ENCODE measurements at regions not wholly inside any gene's neighbourhood (a gene's known extent, or its start where the extent isn't known, plus 50 kb on each side); places are given as distances from the start of the nearest gene placed in this dataset.
"Not testable (repeated sequence)": the region's sequence is repeated elsewhere in the genome, so short reads cannot be mapped to it uniquely, and the experiment has no call there.

DNA sequence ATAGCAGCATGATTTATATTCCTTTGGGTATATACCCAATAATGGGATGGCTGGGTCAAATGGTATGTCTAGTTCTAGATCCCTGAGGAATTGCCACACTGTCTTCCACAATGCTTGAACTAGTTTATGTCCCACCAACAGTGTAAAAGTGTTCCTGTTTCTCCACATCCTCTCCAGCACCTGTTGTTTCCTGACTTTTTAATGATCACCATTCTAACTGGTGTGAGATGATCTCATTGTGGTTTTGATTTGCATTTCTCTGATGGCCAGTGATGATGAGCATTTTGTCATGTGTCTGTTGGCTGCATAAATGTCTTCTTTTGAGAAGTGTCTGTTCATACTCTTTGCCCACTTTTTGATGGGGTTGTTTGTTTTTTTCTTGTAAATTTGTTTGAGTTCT, 54.0 kb upstream of the GPR89A start:
- not testable (repeated sequence) for DNase-seq

DNA sequence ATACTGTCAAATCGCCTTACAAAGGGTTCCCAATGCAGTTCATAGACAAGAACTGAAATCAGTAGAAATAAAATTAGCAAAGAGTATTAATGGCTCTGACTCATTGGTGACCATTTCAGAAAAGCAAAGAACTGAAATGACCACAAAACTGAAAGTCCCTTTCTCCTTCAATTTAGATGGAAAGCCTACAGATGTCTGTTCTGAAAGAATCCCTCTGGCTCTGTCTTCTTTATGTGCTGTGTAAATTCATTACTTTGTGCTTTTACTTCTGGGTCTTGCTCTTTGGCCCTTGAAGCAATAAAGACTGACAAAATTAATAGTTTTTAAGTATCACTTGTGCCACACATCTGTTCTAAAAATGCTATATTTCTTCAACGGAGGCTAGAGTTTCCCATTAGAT, 62.7 kb upstream of the GPR89A start:
- no peak for DNase-seq

DNA sequence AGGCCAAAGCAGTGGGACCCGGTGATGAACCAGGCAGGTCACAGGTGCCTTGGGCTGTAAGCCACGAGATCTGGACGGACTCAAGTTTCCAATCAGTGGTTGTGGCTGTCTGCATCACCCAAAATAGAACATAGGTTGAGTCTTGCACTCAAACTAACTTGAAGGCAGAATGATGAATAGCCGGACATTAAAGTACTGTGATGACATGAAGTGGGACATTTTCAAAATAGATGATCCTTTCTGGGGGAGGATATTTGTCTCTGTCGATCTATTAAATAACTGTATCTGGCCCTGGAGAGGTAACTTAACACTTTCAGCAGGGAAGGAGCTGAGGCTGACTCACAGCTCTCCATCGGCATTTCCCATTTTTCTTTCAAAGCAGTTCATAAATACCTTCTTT, 66.1 kb upstream of the GPR89A start:
- DNase-seq = not testable (repeated sequence)

DNA sequence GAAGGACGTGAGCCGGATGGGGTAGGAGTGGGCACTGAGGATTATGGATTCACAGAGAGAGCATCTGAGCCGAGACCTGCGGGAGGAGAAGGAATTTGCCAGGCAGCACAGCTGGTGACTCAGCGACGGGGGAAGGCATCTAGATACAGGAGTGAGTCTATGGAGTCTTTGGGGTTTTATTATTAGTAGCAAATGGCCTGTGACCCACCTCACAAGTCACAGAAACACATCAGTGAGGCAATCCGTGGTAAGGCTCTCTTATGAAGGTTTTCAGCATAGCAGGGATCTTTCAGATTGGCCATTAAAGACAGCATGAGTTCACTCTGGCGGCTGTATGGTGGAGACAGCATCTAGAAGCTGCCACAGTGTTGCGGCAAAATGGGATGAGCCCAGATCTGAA, 66.5 kb upstream of the GPR89A start:
- DNase-seq = not testable (repeated sequence)

DNA sequence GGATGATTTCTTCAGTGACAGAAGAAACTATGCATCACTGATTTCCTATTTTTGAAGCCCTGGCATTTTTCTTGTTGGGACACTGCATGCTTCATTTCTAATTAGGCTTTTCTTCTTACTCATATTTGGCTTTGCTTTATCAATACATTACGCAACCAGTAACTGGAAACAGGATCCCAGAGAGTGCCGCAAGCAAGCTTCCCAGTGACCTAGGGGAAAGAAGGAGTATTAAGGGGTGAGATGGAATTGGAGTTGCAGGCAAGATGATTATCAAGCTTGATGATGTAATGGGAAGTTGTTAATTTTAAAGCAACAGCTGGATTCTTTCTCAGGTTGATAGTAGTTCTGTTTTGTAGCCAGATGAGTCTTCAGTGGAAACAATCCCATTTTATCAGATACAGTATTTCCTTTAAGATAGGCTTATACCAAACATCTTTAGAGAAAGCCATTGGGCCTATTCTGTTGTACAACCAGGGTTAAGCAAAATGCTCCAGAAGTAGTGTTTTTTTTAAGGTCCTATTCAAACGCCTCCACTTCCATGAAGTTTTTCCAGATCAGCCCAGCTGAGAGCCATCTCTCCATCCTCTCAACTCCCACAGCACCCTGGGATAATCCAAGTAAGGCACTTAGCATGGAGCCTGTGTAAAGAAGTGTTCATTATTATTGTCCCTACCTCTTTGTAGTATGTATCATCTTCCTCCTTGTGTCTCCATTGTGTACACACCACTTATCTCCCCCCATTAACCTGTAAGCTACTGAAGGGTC, 69.5 kb upstream of the GPR89A start:
- DNase-seq = not testable (repeated sequence)

DNA sequence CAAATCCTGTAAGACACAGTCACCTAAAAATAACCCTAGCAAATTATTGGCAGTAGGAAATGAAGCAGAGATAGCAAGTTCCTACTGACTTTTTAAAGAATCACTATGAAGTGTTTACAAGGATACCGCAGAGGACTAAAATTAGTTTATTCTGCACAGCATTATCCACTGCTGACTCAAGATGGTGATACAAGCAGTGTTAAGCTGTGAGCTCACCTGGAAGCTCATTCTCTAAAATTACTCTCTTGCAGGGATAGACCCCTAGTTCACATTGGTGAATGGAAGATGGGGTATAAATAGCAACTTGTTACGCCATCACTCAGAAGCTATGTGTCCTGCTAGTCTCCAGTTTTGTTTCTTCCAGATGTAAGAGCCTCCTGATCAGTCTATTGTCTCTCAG, 70.8 kb upstream of the GPR89A start:
- not testable (repeated sequence) for DNase-seq

DNA sequence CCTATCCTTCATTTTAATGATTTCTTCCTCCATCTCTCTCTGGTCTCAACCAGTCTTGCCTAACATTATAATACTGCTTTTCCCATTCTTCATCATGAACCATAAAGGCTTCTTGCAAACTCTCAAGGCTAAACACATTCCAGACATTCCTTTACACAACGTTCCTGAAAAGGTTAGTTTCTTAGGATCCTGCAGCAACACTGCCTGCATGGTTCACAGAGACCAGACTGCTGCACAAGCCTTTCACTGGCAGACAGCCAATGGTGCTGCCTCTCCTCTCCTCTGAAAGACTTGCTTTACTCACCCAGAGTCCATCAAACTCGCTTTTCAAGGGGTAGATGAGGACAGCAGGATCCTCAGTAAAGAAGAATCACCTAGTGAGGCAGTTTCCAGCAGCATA, 72.3 kb upstream of the GPR89A start:
- not testable (repeated sequence) for DNase-seq

DNA sequence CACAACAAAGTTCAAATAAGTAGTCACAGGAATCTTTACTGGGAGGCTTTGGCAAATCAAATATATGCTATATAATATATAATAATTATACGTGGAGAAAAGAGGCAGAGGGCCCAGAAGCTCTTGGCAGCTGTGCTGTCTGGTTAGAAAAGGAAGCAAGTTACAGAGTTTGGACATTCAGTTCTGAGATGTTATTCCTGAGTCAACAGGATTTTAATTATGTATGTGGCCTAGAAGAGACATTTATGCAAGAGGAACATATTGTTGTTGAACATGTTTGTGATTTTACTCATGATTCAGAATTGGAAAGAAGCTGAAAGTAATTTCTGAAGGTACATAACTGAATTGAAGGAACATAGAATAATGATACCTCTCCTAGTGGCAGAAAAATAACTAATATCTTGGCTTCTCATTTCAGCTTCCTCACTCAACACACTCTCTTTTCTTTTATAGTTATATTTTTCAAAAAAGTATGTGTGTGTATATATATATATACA, 79.7 kb upstream of the GPR89A start:
- DNase-seq = not testable (repeated sequence)

DNA sequence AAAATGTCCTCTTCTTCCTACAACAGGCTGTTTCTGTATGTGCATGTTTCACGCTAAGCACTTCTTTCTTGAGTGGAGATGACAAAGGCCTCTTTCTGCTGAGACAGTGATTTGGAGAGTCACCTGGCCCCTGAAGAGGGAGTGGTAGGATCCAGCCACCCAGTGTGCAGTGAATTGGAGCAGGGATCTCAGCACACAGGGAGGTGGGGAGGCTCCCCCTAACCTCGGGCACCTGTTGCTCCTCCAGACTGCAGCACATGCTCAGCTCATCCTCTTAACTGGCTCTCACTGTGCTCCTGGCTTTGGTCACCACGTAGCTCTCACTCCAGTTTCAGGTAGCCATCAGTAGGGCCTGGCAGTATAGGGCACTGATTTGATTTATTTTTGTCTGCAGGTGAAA, 87.6 kb upstream of the GPR89A start:
- DNase-seq = not testable (repeated sequence)

DNA sequence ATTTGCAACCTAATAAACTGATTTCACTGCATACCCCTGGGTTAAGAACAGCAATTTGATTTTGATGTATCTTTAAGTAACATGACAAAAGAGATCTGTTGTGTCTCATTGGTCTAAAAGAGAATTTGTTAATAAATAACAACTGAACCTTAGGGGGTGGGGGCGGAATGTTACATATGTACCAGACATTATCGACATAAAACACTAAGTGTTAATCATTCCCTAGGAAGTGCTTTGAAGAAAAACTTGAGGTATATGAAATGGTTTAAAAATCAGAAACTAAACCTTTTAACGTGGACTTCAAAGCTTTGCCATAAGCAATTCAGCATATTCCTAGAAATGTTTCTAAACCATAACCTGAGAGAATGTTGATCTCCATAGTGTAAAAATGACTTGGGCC, 88.5 kb upstream of the GPR89A start:
- DNase-seq = not testable (repeated sequence)

DNA sequence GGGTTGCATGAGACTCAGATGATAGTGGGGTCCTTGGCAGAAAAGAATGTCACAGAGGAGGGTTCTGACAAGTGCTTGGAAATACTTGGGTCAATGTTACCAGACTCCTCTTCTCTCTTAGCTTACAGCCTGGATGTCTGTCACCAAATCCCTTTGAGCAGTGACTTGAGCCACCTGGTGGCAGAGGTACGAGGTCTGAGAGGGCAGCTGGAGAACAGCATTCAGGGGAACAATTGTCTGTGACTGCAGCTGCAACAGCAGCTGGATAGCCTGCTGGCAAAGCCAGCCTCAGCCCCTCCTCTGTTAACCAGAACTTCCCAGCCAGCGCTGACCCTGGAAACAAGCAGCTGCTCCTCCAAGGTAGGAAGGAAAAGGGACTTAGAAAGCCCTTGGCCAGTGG, 87.6 kb upstream of the NBPF20 start:
- not testable (repeated sequence) for DNase-seq

DNA sequence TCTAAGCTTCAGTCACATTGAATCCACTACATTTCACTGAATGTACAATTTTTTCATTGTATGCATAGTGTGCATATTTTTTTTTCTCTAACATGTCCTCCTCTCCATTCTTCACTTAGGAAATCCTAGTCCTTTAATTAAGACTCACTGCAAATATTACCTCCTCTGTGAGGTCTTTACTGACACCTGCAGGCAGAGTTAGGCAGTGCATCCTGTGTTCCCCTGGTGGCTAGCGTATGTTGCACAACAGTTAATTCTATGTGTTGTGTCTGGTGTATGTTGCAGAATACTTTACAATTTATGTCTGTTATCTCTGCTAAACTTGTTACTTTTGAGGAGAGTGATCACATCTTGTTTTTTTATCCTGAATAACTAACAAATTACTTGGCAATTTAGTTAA, 82.7 kb upstream of the NBPF20 start:
- DNase-seq = not testable (repeated sequence)

DNA sequence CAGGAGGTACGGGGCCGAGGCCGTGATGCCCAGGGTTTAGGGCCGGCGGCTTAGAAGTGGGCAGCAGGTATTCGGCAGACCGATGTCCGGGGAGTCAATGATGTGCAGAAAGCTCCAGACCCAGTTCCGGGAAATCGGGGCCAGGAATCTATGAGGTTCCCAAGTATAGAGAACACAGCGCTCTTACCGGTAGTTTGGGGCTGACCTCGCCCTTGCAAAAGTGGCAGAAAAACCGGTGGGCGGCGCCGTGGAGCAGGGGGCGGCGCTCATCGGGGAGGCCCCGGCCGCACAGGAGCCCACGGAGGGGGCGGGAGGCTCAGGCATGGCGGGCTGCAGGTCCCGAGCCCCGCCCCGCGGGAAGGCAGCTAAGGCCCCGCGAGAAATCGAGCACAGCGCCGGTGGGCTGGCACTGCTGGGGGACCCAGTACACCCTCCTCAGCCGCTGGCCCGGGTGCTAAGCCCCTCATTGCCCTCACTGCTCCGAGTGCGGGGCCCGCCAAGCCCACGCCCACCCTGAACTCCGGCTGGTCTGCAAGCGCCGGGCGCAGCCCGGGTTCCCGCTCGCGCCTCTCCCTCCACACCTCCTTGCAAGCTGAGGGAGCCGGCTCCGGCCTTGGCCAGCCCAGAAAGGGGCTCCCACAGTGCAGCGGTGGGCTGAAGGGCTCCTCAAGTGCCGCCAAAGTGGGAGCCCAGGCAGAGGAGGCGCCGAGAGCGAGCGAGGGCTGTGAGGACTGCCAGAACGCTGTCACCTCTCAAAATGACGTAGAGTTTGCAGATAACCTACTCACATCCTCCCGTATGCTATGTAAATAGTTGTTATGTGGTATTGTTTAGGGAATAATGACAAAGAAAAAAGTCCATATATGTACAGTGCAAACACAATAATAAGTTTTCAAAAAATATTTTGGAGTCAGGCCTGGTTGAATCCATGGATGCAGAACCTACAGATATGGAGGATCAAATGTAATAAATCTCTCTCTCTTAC, 80.6 kb upstream of the NBPF20 start:
- DNase-seq = not testable (repeated sequence)

DNA sequence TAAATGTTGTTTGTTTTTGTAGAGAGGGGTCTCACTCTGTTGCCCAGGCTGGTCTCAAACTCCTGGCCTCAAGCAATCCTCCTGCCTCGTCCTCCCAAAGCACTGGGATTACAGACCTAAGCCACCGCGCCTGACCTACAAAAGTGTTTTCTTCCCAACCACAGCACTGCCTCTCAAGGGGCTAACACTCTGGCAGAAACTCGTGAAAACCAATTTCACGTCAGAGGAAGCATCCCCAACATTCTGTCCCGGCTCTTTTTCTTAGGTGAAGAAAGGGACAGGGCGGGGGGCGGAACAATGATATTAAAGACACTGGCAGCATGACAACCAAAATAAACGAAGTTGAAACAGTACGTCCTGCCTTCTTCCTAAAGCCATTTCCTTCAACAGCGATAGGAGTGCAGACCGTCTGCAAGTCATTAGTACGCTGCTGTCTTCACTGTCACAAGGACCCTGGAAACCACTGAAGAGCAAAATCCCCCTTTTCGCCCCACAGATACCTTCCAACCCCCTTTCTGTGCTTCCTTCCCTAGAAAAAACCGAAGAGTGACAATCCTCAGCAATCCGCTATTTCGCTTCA, 79.5 kb upstream of the NBPF20 start:
- DNase-seq = not testable (repeated sequence)

DNA sequence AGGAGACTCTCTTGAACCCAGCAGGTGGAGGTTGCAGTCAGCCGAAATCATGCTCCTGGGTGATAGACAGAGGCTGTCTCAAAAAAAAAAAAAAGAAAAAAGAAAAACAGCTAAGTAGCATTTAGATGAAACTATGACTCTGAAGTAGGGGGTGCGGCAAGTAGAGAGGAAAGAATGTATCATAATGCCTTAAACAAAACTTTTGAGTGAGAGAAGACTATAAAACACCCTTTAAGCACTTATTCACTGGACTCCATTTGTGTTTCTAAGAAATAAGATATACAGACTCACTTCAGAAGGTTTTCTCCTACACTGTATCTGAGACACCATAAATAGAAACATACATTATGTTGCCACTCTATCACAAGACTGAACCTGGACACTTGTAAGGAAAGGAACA, 78.9 kb upstream of the NBPF20 start:
- DNase-seq = not testable (repeated sequence)

DNA sequence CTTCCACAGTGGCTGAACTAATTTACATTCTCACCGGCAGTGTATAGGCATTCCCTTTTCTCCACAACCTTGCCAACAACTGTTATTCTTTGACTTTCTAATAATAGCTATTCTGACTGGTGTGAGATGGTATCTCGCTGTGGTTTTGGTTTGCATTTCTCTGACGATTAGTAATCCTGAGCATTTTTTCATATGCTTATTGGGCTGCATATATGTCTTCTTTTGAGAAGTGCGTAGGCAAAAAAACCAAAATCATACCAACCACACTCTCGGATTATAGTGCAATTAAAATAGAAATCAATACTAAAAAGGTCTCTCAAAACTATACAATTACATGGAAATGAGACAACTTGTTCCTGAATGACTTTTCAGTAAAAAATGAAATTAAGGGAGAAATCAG, 74.8 kb upstream of the NBPF20 start:
- not testable (repeated sequence) for DNase-seq

DNA sequence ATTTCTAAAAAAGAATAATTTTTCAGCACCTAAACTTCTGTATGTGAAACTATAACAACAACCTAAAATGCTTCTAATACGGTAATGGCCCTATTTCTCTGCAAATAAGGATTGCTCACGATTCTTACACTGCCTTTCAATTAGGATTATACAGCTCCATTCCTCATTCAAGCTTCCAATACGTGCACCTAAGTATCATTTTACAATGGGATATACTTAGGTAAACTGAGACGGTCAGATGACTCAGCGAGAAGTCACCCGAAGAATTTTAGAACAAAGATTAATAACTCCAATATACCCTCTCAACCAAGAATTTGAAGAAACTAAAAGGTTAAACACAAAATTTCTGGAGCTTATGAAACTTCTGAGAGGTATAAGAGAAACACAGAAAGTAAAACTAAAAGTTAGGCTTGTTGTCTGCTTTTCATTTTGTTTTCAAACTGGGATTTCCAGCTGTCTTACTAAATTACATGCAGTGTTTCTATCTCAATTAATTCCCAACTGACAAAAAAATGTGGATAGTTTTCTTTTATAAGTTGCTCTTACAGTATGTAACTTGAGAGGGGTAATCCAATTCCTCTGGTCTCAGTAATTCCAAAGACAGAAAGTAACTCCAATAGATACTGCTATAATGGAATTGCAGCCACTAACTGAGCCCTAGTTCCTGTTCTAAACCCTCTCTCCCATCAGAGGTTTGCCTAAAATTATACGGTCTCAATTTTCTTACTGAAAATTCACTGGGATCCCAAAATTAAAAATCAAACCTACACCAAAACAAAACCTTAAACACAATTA, 69.9 kb upstream of the NBPF20 start:
- not testable (repeated sequence) for DNase-seq

DNA sequence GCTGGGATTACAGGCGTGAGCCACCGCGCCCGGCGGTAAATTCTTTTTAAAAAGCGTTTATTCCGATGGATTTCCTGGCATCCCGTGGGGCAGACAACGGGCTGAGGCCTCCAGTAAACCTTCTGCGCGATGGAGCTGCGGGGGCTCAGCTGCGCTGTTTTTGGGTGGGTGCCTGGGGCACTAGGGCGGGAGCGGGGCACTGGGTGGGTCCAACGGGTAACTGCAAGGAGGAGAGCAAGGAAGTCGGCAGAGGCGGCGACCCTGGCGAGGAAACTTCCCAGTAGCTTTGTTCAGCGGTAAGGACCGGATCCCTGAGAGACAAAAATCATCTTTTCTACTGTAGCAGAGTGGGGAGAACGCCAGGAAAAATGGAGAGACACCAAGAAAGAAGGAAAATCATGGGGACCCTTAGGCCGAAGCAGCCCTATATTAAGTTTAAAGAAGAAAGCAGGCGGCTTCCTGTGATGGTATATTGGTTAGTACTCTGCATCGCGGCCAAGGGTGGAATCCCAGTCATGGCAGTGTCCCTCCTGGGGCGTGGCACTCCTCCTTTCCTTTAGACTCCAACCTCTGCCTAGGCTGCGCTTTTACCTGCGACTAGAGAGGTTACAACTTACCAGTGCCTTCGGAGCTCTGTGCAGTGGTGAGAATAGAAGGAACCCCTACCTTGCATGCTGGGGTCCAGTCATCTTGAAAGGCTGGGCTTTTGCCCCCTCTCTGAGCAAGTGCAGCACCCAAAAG, 63.0 kb upstream of the NBPF20 start:
- DNase-seq = not testable (repeated sequence)

DNA sequence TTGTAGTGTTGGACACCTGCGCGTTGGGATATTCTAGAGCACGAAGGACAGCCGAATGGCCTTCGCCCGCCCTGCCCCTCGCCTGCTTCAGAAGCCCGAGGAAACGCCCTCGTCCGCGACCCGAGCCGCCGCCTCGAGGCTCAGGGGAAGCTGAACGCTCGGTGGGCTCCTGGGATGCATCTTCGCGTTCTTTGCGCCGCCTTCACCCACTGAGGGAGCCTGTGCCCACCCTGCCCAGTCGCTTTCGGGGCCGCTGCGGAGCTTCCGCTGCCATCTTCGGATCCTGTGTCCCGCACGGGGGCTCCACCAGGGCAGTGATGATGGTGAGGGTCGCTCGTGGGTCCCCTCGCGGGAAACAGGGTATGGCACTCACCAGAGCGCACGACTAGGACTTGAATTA, 61.8 kb upstream of the NBPF20 start:
- DNase-seq = not testable (repeated sequence)

DNA sequence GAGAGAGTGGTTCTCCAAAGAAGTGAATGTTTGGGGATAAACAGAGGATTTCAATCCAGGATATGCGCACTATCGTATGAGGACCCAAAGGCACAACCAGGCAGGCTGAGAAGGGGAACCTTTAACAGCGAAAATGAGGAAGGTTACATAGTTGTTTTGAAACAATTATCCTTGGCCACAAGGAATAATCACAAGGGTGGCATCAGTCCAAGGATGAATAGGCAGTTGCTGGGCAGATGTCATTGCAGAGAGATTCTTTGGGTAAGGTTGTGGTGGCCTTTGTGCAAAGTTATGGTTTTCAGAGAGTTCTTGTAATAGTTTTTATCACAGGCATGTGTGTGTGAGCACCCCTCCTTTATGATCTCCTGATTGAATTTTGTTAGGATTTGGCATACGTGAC, 58.9 kb upstream of the NBPF20 start:
- not testable (repeated sequence) for DNase-seq

DNA sequence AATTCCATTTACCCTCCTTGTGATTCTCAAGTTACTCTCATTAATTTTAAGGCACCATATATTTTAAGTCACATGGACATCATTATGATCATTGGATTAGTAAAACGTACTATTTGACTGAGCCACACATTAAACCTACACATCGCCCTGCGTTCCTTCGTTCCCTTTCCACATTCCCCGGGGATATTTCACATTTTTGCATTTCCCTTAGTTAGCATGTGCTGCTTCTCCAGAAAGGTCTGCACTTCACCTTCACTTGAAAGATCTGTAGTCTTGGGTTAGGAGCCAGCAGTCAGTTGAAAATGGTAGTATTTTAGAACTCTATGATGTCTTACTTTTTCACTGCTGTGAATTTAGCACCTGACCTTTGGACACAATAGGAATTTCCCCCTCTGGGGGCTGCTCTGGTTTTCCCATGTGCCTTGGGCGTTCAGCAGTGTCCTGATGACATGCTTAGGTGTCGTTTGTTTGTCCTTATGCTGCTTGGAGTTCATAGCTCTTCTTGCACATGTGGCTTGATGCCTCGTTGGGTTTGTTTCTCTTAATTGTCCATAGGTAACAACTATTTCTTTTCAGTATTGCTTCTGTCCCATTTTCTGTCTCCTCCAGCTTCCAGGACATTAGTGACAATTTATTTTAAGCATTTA, 56.9 kb upstream of the NBPF20 start:
- DNase-seq = not testable (repeated sequence)
